ENCODE measurements at regions not wholly inside any gene's neighbourhood (a gene's known extent, or its start where the extent isn't known, plus 50 kb on each side); places are given as distances from the start of the nearest gene placed in this dataset.
A peak's percentile ranks its signal among the peaks of the same experiment; 100 is the strongest.

DNA sequence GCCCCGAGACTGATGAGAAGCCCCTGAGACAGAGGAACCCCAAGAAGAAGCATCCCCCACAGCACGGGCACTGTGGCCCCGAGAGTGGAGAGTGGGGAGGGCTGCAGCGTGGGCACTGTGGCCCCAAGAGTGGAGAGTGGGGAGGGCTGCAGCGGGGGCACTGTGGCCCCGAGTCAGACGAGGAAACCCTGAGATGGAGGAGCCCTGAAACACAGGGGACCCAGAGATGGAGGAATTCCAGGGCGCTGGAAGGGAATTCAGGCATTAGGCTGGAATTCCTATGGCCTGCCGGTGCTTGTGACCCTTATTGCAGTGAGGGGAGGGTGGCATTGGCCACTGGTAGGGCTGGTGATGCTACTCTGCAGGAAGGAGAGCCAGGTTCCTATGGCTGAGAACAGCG, 168.6 kb upstream of the SHH start:
- no peak overlapping the region for H3K4me3 ChIP-seq
- no peak for TF ChIP-seq POLR2A (IDR thresholded peaks at IDR 0.05)
- DNase-seq, result peak; percentile 61
- no peaks in the 10 kb centered on the region for H3K36me3 ChIP-seq
- no peaks in the 10 kb centered on the region for H3K4me1 ChIP-seq
- peaks cover 0 to 14% (median 0%) of the 10 kb centered on the region in 7 donors for H3K27me3 ChIP-seq (replicated peaks in 1 of 7)
- WGBS, 5 donors, result 81 to 90% (median 85%) methylated on average over 10 of the region's 10 CpGs
- no peaks in the 10 kb centered on the region for H3K9me3 ChIP-seq
- intact Hi-C loops (cut with DNase I; ENCODE audit: low total_unique reads), result no loop called here
- no peak overlapping the region for H3K27ac ChIP-seq

DNA sequence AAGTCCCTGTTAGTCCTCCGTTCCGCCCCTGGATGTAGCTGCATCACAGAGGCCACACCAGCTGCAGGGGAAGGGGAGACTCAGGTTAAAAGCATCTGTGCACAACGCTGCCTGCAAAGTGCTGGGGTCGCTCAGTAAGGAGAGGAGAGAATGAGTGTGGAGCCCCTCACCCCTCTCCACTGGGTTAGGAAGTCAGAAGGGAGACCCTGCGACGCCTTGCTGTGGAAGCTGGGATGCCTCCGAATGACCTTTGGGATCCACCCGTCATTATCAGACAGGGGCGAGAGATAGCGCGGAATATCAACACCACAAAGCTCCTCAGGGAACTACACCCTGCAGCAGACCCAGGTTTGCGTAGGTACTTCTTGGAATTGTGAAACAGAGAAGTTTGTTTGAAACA, 167.7 kb upstream of the SHH start:
- Histone ChIP-seq H3K27me3 (replicated peaks in 1 of 7) (peaks cover 0 to 14% (median 0%) of the 10 kb centered on the region in 7 donors), H3K9me3 (no peaks in the 10 kb centered on the region), H3K27ac (no peak overlapping the region), H3K36me3 (no peaks in the 10 kb centered on the region), H3K4me1 (no peaks in the 10 kb centered on the region), H3K4me3 (no peak overlapping the region)
- TF ChIP-seq POLR2AphosphoS5 (IDR thresholded peaks at IDR 0.05), result no peak
- no peak for TF ChIP-seq POLR2A (IDR thresholded peaks at IDR 0.05)
- TF ChIP-seq, protein P1, sequence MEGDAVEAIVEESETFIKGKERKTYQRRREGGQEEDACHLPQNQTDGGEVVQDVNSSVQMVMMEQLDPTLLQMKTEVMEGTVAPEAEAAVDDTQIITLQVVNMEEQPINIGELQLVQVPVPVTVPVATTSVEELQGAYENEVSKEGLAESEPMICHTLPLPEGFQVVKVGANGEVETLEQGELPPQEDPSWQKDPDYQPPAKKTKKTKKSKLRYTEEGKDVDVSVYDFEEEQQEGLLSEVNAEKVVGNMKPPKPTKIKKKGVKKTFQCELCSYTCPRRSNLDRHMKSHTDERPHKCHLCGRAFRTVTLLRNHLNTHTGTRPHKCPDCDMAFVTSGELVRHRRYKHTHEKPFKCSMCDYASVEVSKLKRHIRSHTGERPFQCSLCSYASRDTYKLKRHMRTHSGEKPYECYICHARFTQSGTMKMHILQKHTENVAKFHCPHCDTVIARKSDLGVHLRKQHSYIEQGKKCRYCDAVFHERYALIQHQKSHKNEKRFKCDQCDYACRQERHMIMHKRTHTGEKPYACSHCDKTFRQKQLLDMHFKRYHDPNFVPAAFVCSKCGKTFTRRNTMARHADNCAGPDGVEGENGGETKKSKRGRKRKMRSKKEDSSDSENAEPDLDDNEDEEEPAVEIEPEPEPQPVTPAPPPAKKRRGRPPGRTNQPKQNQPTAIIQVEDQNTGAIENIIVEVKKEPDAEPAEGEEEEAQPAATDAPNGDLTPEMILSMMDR (IDR thresholded peaks at IDR 0.05 in 8 of 11, conservative IDR thresholded peaks at IDR 0.05 in 3 of 11), result no peak
- WGBS, 5 donors, result 76 to 93% (median 86%) methylated on average over 12 of the region's 12 CpGs
- DNase-seq, result peak; percentile 46
- intact Hi-C loops (cut with DNase I; ENCODE audit: low total_unique reads), result no loop called here

DNA sequence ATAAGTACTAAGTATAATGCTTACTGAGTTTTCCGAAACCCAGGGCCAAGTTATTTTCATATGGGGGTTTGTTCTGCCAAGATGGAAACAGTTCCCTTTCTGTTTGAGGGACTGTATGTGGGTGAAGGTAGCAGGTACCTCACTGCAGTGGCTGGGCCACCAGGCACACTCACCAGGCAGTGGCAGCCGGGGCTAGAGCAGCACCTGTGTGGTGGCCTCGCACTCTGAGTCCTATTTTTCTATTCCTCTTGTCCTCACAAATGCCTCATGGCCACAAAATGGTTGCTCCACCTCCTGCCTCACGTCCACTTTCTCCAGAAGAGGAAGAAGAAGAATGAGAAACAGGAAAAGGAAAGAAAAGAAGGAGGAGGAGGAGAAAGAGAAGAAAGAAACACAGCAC, 167.3 kb upstream of the SHH start:
- peak; percentile 38 for DNase-seq
- TF ChIP-seq, protein P1 (IDR thresholded peaks at IDR 0.05 in 8 of 11, conservative IDR thresholded peaks at IDR 0.05 in 3 of 11), result no peak
- TF ChIP-seq POLR2A (IDR thresholded peaks at IDR 0.05) (no peak), POLR2AphosphoS5 (IDR thresholded peaks at IDR 0.05) (no peak)
- Histone ChIP-seq H3K36me3 (no peaks in the 10 kb centered on the region), H3K27me3 (replicated peaks in 1 of 7) (peaks cover 0 to 14% (median 0%) of the 10 kb centered on the region in 7 donors), H3K9me3 (no peaks in the 10 kb centered on the region), H3K4me3 (no peak overlapping the region), H3K27ac (no peak overlapping the region), H3K4me1 (no peaks in the 10 kb centered on the region)
- WGBS, 5 donors, result 57 to 76% (median 67%) methylated on average over 4 of the region's 4 CpGs
- intact Hi-C loops (cut with DNase I; ENCODE audit: low total_unique reads), result no loop called here

DNA sequence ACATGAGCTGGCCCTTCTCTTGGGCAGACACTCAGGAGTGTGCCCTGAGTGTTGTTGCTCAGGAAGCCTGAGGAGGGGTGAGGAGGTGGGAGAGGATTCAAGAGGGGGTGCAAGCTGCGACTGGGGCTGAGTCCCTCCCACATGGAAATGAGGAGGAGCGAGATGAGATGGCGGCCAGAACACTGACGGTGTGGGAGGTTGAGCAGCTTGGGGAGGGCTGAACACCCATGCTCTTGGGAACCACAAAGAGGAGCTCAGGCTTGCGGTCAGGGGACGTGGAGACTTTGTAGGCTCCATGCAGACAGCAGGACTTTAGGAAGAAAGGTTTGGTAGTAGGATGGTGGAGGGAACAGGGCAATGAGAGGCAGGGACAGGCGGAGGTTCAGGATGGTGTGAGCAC, 163.2 kb upstream of the SHH start:
- no peak overlapping the region for H3K4me3 ChIP-seq
- H3K9me3 ChIP-seq, result no peaks in the 10 kb centered on the region
- peak; percentile 51 for DNase-seq
- H3K27ac ChIP-seq, result no peak overlapping the region
- TF ChIP-seq POLR2A (IDR thresholded peaks at IDR 0.05), result no peak
- TF ChIP-seq, protein P1 (IDR thresholded peaks at IDR 0.05 in 8 of 11, conservative IDR thresholded peaks at IDR 0.05 in 3 of 11), result no peak
- no peak for TF ChIP-seq POLR2AphosphoS5 (IDR thresholded peaks at IDR 0.05)
- H3K36me3 ChIP-seq, result no peaks in the 10 kb centered on the region
- intact Hi-C loops (cut with DNase I; ENCODE audit: low total_unique reads), result no loop called here
- peaks cover 0 to under 1% (median 0%) of the 10 kb centered on the region in 7 donors for H3K27me3 ChIP-seq (replicated peaks in 1 of 7)
- no peaks in the 10 kb centered on the region for H3K4me1 ChIP-seq
- 65 to 76% (median 72%) methylated on average over 7 of the region's 7 CpGs for WGBS, 5 donors
